Ascending aorta (tissue), 2 donors: ENCODE measurements at regions not wholly inside any gene's neighbourhood (a gene's known extent, or its start where the extent isn't known, plus 50 kb on each side); places are given as distances from the start of the nearest gene placed in this dataset.

Experiments
- DNase-seq, 2 donors: peaks; one replicate each; pipeline ENCODE4 v3.0.0-alpha.2; 2019; ENCODE audit warnings: low spot score in 2 of 2
- H3K27ac ChIP-seq, 2 donors: fragments of 200-600 bp; sonication (generic); one replicate each; pipeline ENCODE4 v1.5.1; 2016 to 2017; ENCODE audit warnings: mild to moderate bottlenecking in 1 of 2
- H3K27me3 ChIP-seq: fragments of 200-600 bp; sonication (generic); one replicate; pipeline ENCODE4 v1.5.1; 2017
- H3K36me3 ChIP-seq, 2 donors: fragments of 200-600 bp; sonication (generic); one replicate each; pipeline ENCODE4 v1.5.1; 2016
- H3K4me1 ChIP-seq, 2 donors: fragments of 200-600 bp; sonication (generic); one replicate each; pipeline ENCODE4 v1.5.1; 2016 to 2017; ENCODE audit warnings: mild to moderate bottlenecking in 1 of 2
- H3K4me3 ChIP-seq, 2 donors: fragments of 200-600 bp; sonication (generic); one replicate each; pipeline ENCODE4 v1.5.1; 2016 to 2017; ENCODE audit warnings: mild to moderate bottlenecking in 1 of 2
- H3K9me3 ChIP-seq, 2 donors: fragments of 200-600 bp; sonication (generic); one replicate each; pipeline ENCODE4 v1.5.1; 2016
- CTCF ChIP-seq, 3 experiments: fragments of 200-600 bp in 2 of 3; fragments of 450-650 bp in 1 of 3; sonication (generic) in 2 of 3; IDR thresholded peaks; one replicate each; pipeline ENCODE4 v1.5.1; 2016 to 2019; ENCODE audit warnings: antibody characterized with exemption in 3 of 3, mild to moderate bottlenecking in 1 of 3, moderate library complexity in 1 of 3
- intact Hi-C: fragments of 100-400 bp; cut with DNase I; formaldehyde crosslinking; loops from one replicate; pipeline ENCODE4 v1.15.1; 2023

DNA sequence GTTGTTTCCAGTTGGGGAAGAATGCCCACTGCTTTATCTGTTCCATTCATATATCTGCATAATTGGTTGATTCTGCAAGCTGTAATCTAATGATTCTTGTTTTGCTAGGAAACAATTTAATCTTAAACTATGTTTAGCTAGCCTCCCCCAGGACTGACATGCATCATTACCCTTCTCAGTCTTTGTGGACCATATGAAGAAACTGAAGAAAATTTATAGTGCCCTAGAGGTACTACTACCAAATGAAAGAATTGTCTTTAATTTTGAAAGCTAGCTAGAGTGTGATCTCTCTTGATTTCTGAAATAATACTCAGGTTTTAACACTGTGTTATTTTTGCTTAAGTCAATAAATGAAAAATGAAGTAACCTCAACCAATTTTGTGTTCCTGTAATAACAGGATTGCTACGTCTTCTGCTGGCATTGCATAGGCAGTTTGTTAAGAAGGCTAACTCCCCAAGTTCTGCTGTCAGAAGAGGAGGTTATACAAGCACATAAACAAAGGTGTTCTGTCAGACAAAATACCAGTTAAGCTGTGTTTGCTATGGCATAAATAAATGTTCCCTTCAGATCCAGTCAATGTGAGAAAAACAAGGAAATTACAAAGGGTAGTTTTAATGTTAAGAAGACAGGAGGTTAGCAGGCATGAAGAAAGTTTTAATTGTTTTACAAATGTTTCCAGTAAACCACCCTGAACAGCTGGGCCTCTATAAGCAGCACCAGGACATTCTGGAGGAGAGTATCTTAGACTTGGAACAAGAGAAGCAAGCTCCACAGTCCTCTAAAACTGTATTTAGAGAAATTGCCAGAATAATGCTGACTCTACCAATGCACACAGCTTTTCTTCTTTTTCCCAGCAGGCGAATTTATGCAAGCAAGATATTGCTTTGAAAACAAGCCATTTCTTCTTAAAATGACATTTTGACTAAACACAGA, 90.3 kb upstream of the CTTNBP2 start:
- Histone ChIP-seq H3K27ac (no peak overlapping the region), H3K9me3 (no peaks in the 10 kb centered on the region), H3K4me3 (no peak overlapping the region), H3K36me3 (no peaks in the 10 kb centered on the region), H3K4me1 (no peaks in the 10 kb centered on the region), H3K27me3 (no peaks in the 10 kb centered on the region)
- intact Hi-C loops = no loop called here
- no peak for TF ChIP-seq CTCF (IDR thresholded peaks at IDR 0.05)
- no peak for DNase-seq

GRCh38 chr7:117970801-117971200, 97.6 kb upstream of the CTTNBP2 start:
- Histone ChIP-seq H3K9me3 (no peaks in the 10 kb centered on the region), H3K4me1 (no peaks in the 10 kb centered on the region), H3K27me3 (no peaks in the 10 kb centered on the region), H3K4me3 (no peak overlapping the region), H3K36me3 (no peaks in the 10 kb centered on the region), H3K27ac (no peak overlapping the region)
- DNase-seq = no peak
- intact Hi-C loops = no loop called here
- TF ChIP-seq CTCF (IDR thresholded peaks at IDR 0.05) = no peak

GRCh38 chr7:117971556-117972244, 98.5 kb upstream of the CTTNBP2 start:
- intact Hi-C loops = no loop called here
- no peak for DNase-seq

GRCh38 chr7:117972606-117973005, 99.4 kb upstream of the CTTNBP2 start:
- H3K27ac ChIP-seq = no peak overlapping the region
- intact Hi-C loops = no loop called here
- no peak for TF ChIP-seq CTCF (IDR thresholded peaks at IDR 0.05)

More at GRCh38 chr7:117971556-117972244, 98.5 kb upstream of the CTTNBP2 start:
- Histone ChIP-seq H3K4me1 (no peaks in the 10 kb centered on the region), H3K9me3 (no peaks in the 10 kb centered on the region), H3K4me3 (no peak overlapping the region), H3K36me3 (no peaks in the 10 kb centered on the region), H3K27me3 (no peaks in the 10 kb centered on the region), H3K27ac (no peak overlapping the region)
- TF ChIP-seq CTCF (IDR thresholded peaks at IDR 0.05) = no peak

GRCh38 chr7:117973975-117974374, 100.7 kb upstream of the CTTNBP2 start:
- no peak for DNase-seq
- H3K27me3 ChIP-seq = no peaks in the 10 kb centered on the region
- no peaks in the 10 kb centered on the region for H3K9me3 ChIP-seq
- H3K4me1 ChIP-seq = no peaks in the 10 kb centered on the region
- H3K36me3 ChIP-seq = no peaks in the 10 kb centered on the region
- H3K27ac ChIP-seq = no peak overlapping the region
- TF ChIP-seq CTCF (IDR thresholded peaks at IDR 0.05) = no peak
- no peak overlapping the region for H3K4me3 ChIP-seq
- intact Hi-C loops = no loop called here

More at GRCh38 chr7:117972606-117973005, 99.4 kb upstream of the CTTNBP2 start:
- H3K36me3 ChIP-seq = no peaks in the 10 kb centered on the region
- no peak for DNase-seq
- H3K27me3 ChIP-seq = no peaks in the 10 kb centered on the region
- H3K4me1 ChIP-seq = no peaks in the 10 kb centered on the region
- H3K4me3 ChIP-seq = no peak overlapping the region
- H3K9me3 ChIP-seq = no peaks in the 10 kb centered on the region
